ENCODE measurements at regions not wholly inside any gene's neighbourhood (a gene's known extent, or its start where the extent isn't known, plus 50 kb on each side); places are given as distances from the start of the nearest gene placed in this dataset.

DNA sequence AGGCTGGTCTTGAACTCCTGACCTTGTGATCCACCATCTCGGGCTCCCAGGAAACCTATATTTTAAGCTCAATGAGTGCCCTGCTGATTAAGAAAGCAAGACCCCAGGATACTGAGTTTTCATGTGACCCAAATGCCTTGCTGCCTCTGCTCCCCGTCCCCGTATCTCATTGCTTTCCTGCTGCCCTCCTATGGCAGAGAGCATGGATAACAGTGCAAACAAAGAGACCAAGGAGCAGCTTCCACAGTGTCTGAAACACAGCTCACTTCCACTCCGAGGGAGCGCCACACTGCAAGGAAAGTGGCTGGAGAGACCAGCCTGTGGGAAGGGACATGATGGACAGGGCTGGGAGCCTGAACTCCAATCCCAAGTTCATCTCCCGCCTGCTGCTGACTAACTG is 246.8 kb downstream of the TMEM182 start:
- no peaks in the 10 kb centered on the region for H3K79me1 ChIP-seq (ENCODE audit: low read depth in 1 of 2, low read length in 2 of 2)
- CTCF ChIA-PET, result no interaction called here
- TF ChIP-seq, protein P1, sequence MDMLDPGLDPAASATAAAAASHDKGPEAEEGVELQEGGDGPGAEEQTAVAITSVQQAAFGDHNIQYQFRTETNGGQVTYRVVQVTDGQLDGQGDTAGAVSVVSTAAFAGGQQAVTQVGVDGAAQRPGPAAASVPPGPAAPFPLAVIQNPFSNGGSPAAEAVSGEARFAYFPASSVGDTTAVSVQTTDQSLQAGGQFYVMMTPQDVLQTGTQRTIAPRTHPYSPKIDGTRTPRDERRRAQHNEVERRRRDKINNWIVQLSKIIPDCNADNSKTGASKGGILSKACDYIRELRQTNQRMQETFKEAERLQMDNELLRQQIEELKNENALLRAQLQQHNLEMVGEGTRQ (IDR thresholded peaks at IDR 0.05; ENCODE audit: low read depth, low read length), result no peak
- TF ChIP-seq MAFK (IDR thresholded peaks at IDR 0.05; ENCODE audit: low read depth, low read length), result no peak
- TF ChIP-seq SMC3 (IDR thresholded peaks at IDR 0.05; ENCODE audit: low read depth, low read length), result no peak
- TF ChIP-seq CTCF (conservative IDR thresholded peaks at IDR 0.05; ENCODE audit: low read depth, low read length), result no peak
- TF ChIP-seq POLR2A (IDR thresholded peaks at IDR 0.05; ENCODE audit: low read depth, low read length), result no peak
- no peak for TF ChIP-seq RFX5 (IDR thresholded peaks at IDR 0.05; ENCODE audit: low read depth, low read length)
- no peak for TF ChIP-seq MAZ (IDR thresholded peaks at IDR 0.05; ENCODE audit: borderline replicate concordance, low read depth, low read length)
- TF ChIP-seq MXI1 (IDR thresholded peaks at IDR 0.05; ENCODE audit: borderline replicate concordance, low read depth, low read length), result no peak
- TF ChIP-seq RAD21 (IDR thresholded peaks at IDR 0.05; ENCODE audit: low read length), result no peak
- no peak for TF ChIP-seq ELK1 (IDR thresholded peaks at IDR 0.05; ENCODE audit: borderline replicate concordance, low read depth, low read length)
- TF ChIP-seq FOS (IDR thresholded peaks at IDR 0.05; ENCODE audit: low read depth, low read length), result no peak
- TF ChIP-seq NFE2L2 (IDR thresholded peaks at IDR 0.05; ENCODE audit: low read depth, low read length), result no peak
- TF ChIP-seq RCOR1 (IDR thresholded peaks at IDR 0.05; ENCODE audit: insufficient replicate concordance, low read length), result no peak
- TF ChIP-seq CHD1 (IDR thresholded peaks at IDR 0.05; ENCODE audit: low read depth, low read length), result no peak
- no peak for TF ChIP-seq CEBPB (IDR thresholded peaks at IDR 0.05; ENCODE audit: low read depth, low read length)
- no peak for TF ChIP-seq BHLHE40 (IDR thresholded peaks at IDR 0.05; ENCODE audit: low read depth, low read length)
- no peak overlapping the region for H3K27ac ChIP-seq (ENCODE audit: insufficient read depth, low read length)
- no peak overlapping the region for H4K91ac ChIP-seq (ENCODE audit: insufficient read depth, low read depth, low read length)
- H2AK5ac ChIP-seq (ENCODE audit: low read depth, low read length), result no peak overlapping the region
- intact Hi-C loops (cut with micrococcal nuclease) (no loop called here), in situ Hi-C loops (cut with MboI; ENCODE audit: low sequenced_read_pairs) (no loop called here), dilution Hi-C loops (cut with HindIII; ENCODE audit: low sequenced_read_pairs, unreplicated experiment) (no loop called here)
- no peak overlapping the region for H3K14ac ChIP-seq (replicated peaks; ENCODE audit: low read depth, low read length)
- no peak overlapping the region for H3K4me3 ChIP-seq (ENCODE audit: insufficient read depth, low read depth, low read length)
- BruUV-seq (replicated peaks), result no TSS peak
- H3K4ac ChIP-seq (ENCODE audit: low read depth, low read length), result no peak overlapping the region
- H2BK15ac ChIP-seq (ENCODE audit: low read depth, low read length), result no peak overlapping the region
- no peak overlapping the region for H2AK9ac ChIP-seq (replicated peaks; ENCODE audit: low read depth, low read length, poor library complexity)
- H2BK20ac ChIP-seq (ENCODE audit: low read depth, low read length), result no peak overlapping the region
- H3K36me3 ChIP-seq (ENCODE audit: control insufficient read depth, insufficient read depth, low read length), result no peaks in the 10 kb centered on the region
- H2AFZ ChIP-seq (replicated peaks; ENCODE audit: low read length, poor library complexity), result no peak overlapping the region
- no peak overlapping the region for H3K23ac ChIP-seq (ENCODE audit: low read depth, low read length)
- H4K20me1 ChIP-seq (ENCODE audit: insufficient read depth, low read length), result no peaks in the 10 kb centered on the region
- no peak overlapping the region for H3K18ac ChIP-seq (ENCODE audit: low read depth, low read length)
- H2BK5ac ChIP-seq (ENCODE audit: low read depth, low read length, poor library complexity, severe bottlenecking), result no peak overlapping the region
- POLR2A ChIA-PET (ENCODE audit: unreplicated experiment), result no interaction called here
- no peak overlapping the region for H3K9ac ChIP-seq (ENCODE audit: low read depth, low read length)
- no peak overlapping the region for H4K5ac ChIP-seq (ENCODE audit: low read depth, low read length)
- H3K9me1 ChIP-seq (ENCODE audit: insufficient read depth, low read length), result no peaks in the 10 kb centered on the region
- WGBS, 2 experiments (ENCODE audit: extremely low coverage in 2 of 2, insufficient read length in 1 of 2), result 0% methylated on average over 1 of the region's 6 CpGs; no CpG with 5 or more reads in 1 of the 2 experiments
- no peaks in the 10 kb centered on the region for H3K27me3 ChIP-seq (ENCODE audit: control insufficient read depth, insufficient read depth, low read length)
- H3K4me1 ChIP-seq (ENCODE audit: control insufficient read depth, insufficient read depth, low read length), result no peaks in the 10 kb centered on the region
- H3K56ac ChIP-seq (ENCODE audit: extremely low read depth, insufficient read depth, low read length), result no peak overlapping the region
- no peak overlapping the region for H2BK120ac ChIP-seq (ENCODE audit: low read depth, low read length)
- H3K9me3 ChIP-seq (ENCODE audit: control insufficient read depth, insufficient read depth, low read length), result peaks cover 2% of the 10 kb centered on the region
- H3K4me2 ChIP-seq (ENCODE audit: low read depth, low read length), result no peak overlapping the region
- H4K8ac ChIP-seq (ENCODE audit: low read depth in 2 of 2, low read length in 2 of 2), result no peak overlapping the region
- ATAC-seq (ENCODE audit: low read depth) (no peak), DNase-seq (no peak)
